Panc1 (cell line): ENCODE measurements at regions not wholly inside any gene's neighbourhood (a gene's known extent, or its start where the extent isn't known, plus 50 kb on each side); places are given as distances from the start of the nearest gene placed in this dataset.

Experiments used
- ATAC-seq: fragments of 200-7000 bp; cut with Tn5 transposase; 2 replicates; pipeline ENCODE4 v1.9.1; 2020; ENCODE audit warnings: mild to moderate bottlenecking, moderate library complexity
- BruUV-seq: library from RNA; stranded (reverse); fragments of 400-500 nt; replicated peaks from 2 replicates; lab custom pipeline; 2021; lab: Mats Ljungman, UMichigan
- CTCF ChIA-PET: fragments of 300-600 bp; sonication (Branson Sonifier 250); formaldehyde crosslinking; loops from one replicate; lab custom pipeline; 2022; ENCODE audit warnings: antibody characterized with exemption; lab: Charles Lee
- POLR2A ChIA-PET: fragments of 300-600 bp; sonication (Branson Sonifier 250); formaldehyde crosslinking; loops from one replicate; lab custom pipeline; 2022; ENCODE audit warnings: antibody characterized with exemption; lab: Charles Lee
- DNase-seq: peaks from one replicate; pipeline ENCODE4 v3.0.0-alpha.2; 2010; ENCODE audit warnings: low read depth, low spot score
- H3K27ac ChIP-seq: 2 replicates; pipeline ENCODE4 v1.5.1; 2011; ENCODE audit warnings: mild to moderate bottlenecking, low read length, inconsistent platforms
- H3K27me3 ChIP-seq: fragments of 200-500 bp; sonication (Bioruptor generic); 2 replicates; pipeline ENCODE4 v1.6.0; 2014; ENCODE audit warnings: low read length, inconsistent platforms; ENCODE audit not compliant: control insufficient read depth, insufficient read depth
- H3K36me3 ChIP-seq: fragments of 200-500 bp; sonication (Bioruptor generic); 2 replicates; pipeline ENCODE4 v1.5.1; 2014; ENCODE audit warnings: inconsistent platforms, mild to moderate bottlenecking, low read length, moderate library complexity; ENCODE audit not compliant: control insufficient read depth, insufficient read depth
- H3K4me1 ChIP-seq: 2 replicates; pipeline ENCODE4 v1.5.1; 2011; ENCODE audit warnings: inconsistent platforms, mild to moderate bottlenecking, low read length, moderate library complexity; ENCODE audit not compliant: control insufficient read depth, insufficient read depth
- H3K4me3 ChIP-seq, 2 experiments: 2 replicates each; pipeline ENCODE4 v1.5.1; 2011 to 2012; ENCODE audit warnings: low read depth in 2 of 2, low read length in 2 of 2, mild to moderate bottlenecking in 2 of 2, inconsistent platforms in 1 of 2, moderate library complexity in 1 of 2
- H3K9me3 ChIP-seq: fragments of 200-500 bp; sonication (Bioruptor generic); 2 replicates; pipeline ENCODE4 v1.5.1; 2014; ENCODE audit warnings: low read depth, mild to moderate bottlenecking, inconsistent platforms, low read length, moderate library complexity; ENCODE audit not compliant: control insufficient read depth, insufficient read depth
- CTCF ChIP-seq: fragments of 450-650 bp; IDR thresholded peaks from 2 replicates; pipeline ENCODE4 v1.5.1; 2017; ENCODE audit warnings: mild to moderate bottlenecking
- POLR2AphosphoS5 ChIP-seq: IDR thresholded peaks from 2 replicates; pipeline ENCODE4 v1.6.1; 2012; ENCODE audit warnings: mild to moderate bottlenecking, low read depth, low read length, moderate library complexity
- SIN3A ChIP-seq: IDR thresholded peaks from 2 replicates; pipeline ENCODE4 v1.6.1; 2012; ENCODE audit warnings: low read depth, mild to moderate bottlenecking, low read length, moderate library complexity, borderline replicate concordance; ENCODE audit not compliant: insufficient read depth
- TCF7L2 ChIP-seq: IDR thresholded peaks from 2 replicates; pipeline ENCODE4 v1.6.1; 2011; ENCODE audit warnings: mild to moderate bottlenecking, low read depth, low read length, inconsistent platforms
- in situ Hi-C: cut with HindIII; loops from 2 replicates; pipeline ENCODE4 v1.10.0; 2016; ENCODE audit warnings: low sequenced_read_pairs, low pct_unique_long_range_greater_than_20kb
- intact Hi-C: fragments of 100-400 bp; cut with micrococcal nuclease; formaldehyde crosslinking; loops from one replicate; pipeline ENCODE4 v1.10.0; 2022; ENCODE audit not compliant: unreplicated experiment
- TF ChIP-seq, protein P1 (sequence below), 2 experiments: IDR thresholded peaks; 2 replicates each; pipeline ENCODE4 v1.6.1; 2011 to 2012; ENCODE audit warnings: low read depth in 2 of 2, control low read depth in 1 of 2, low read length in 1 of 2, mild to moderate bottlenecking in 1 of 2, moderate library complexity in 1 of 2; ENCODE audit not compliant: insufficient read depth in 1 of 2

DNA sequence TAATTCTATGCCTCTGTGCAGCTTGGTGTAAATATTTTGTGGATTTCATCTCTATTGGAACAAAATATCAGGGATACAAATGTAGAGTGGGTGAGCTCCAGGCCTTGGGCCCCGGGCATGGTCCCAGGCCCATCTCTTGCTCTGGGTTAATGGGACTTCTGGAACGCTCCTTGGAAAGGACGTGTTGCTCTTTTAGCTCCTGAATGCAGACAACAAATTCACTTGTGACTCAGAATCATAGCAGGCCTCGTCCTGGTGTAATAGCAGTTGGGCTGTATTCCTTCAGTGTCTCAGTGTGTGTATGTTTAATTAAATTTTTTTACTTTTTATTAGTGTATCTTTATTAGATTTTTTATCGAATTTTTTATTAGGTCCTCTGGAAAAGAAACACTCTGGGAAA lies 266.7 kb upstream of the C2CD4B start:
- Histone ChIP-seq H3K9me3 (no peaks in the 10 kb centered on the region), H3K27ac (no peak overlapping the region), H3K27me3 (no peaks in the 10 kb centered on the region), H3K4me3 (no peak overlapping the region), H3K4me1 (no peaks in the 10 kb centered on the region), H3K36me3 (no peaks in the 10 kb centered on the region)
- in situ Hi-C loops (no loop called here), intact Hi-C loops (loop anchor here (2.0 kb wide), 1 partner anchor 57 kb away; no protein-coding TSS in a partner anchor)
- no peak for TF ChIP-seq CTCF
- no peak for ATAC-seq
- no peak for DNase-seq
- ChIA-PET POLR2A (no interaction called here), CTCF (interaction anchor here (0.6 kb wide), 1 partner anchor 29 kb away, joined by 8 read pairs; no protein-coding TSS in a partner anchor)
- BruUV-seq: no TSS peak

- ChIA-PET CTCF (no interaction called here), POLR2A (no interaction called here)
- no peak overlapping the region for H3K27ac ChIP-seq
- in situ Hi-C loops (no loop called here), intact Hi-C loops (loop anchor here (2.0 kb wide), 1 partner anchor 58 kb away; no protein-coding TSS in a partner anchor)
- ATAC-seq (no peak), DNase-seq (no peak)
- no peaks in the 10 kb centered on the region for H3K36me3 ChIP-seq
- H3K4me3 ChIP-seq: no peak overlapping the region
- no peaks in the 10 kb centered on the region for H3K4me1 ChIP-seq
- BruUV-seq: no TSS peak
- no peaks in the 10 kb centered on the region for H3K27me3 ChIP-seq
- H3K9me3 ChIP-seq: no peaks in the 10 kb centered on the region
- TF ChIP-seq, protein P1, sequence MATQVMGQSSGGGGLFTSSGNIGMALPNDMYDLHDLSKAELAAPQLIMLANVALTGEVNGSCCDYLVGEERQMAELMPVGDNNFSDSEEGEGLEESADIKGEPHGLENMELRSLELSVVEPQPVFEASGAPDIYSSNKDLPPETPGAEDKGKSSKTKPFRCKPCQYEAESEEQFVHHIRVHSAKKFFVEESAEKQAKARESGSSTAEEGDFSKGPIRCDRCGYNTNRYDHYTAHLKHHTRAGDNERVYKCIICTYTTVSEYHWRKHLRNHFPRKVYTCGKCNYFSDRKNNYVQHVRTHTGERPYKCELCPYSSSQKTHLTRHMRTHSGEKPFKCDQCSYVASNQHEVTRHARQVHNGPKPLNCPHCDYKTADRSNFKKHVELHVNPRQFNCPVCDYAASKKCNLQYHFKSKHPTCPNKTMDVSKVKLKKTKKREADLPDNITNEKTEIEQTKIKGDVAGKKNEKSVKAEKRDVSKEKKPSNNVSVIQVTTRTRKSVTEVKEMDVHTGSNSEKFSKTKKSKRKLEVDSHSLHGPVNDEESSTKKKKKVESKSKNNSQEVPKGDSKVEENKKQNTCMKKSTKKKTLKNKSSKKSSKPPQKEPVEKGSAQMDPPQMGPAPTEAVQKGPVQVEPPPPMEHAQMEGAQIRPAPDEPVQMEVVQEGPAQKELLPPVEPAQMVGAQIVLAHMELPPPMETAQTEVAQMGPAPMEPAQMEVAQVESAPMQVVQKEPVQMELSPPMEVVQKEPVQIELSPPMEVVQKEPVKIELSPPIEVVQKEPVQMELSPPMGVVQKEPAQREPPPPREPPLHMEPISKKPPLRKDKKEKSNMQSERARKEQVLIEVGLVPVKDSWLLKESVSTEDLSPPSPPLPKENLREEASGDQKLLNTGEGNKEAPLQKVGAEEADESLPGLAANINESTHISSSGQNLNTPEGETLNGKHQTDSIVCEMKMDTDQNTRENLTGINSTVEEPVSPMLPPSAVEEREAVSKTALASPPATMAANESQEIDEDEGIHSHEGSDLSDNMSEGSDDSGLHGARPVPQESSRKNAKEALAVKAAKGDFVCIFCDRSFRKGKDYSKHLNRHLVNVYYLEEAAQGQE (IDR thresholded peaks at IDR 0.05; ENCODE audit: insufficient read depth in 1 of 2, low read depth in 2 of 2, low read length in 1 of 2): no peak
- TF ChIP-seq POLR2AphosphoS5 (no peak), SIN3A (no peak), CTCF (no peak), TCF7L2 (no peak)
Observed at GRCh38 chr15:62432702-62433398, 267.8 kb upstream of the C2CD4B start.
